ENCODE measurements at regions not wholly inside any gene's neighbourhood (a gene's known extent, or its start where the extent isn't known, plus 50 kb on each side); places are given as distances from the start of the nearest gene placed in this dataset.

DNA sequence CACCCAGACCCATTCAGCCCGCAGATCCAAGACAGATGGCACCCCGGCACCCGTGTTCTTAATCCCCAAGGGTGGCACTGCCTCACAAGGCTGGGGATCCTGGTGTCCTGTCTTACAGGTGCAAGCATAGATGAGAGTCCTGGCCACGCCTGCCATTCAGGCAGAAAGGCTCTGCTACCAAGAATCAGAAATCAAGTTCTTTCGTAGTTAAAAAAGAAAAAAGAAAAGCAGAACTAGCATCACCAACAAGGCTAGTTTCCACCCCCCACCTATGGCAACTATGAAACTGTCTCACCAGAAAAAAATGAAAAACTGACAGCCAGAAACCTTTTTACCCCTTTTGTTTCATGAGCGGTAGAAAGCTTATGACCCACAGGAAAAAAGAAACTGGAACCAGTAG is 170.4 kb downstream of the SYK start:
- Histone ChIP-seq H3K9me3 (no peaks in the 10 kb centered on the region), H3K27ac (no peak overlapping the region), H3K27me3 (peaks cover 2% of the 10 kb centered on the region), H3K4me1 (no peaks in the 10 kb centered on the region), H3K4me3 (no peak overlapping the region), H3K36me3 (no peaks in the 10 kb centered on the region)
- ATAC-seq (no peak), DNase-seq (no peak)
- intact Hi-C loops (cut with DNase I), result no loop called here
- TF ChIP-seq, protein P1, sequence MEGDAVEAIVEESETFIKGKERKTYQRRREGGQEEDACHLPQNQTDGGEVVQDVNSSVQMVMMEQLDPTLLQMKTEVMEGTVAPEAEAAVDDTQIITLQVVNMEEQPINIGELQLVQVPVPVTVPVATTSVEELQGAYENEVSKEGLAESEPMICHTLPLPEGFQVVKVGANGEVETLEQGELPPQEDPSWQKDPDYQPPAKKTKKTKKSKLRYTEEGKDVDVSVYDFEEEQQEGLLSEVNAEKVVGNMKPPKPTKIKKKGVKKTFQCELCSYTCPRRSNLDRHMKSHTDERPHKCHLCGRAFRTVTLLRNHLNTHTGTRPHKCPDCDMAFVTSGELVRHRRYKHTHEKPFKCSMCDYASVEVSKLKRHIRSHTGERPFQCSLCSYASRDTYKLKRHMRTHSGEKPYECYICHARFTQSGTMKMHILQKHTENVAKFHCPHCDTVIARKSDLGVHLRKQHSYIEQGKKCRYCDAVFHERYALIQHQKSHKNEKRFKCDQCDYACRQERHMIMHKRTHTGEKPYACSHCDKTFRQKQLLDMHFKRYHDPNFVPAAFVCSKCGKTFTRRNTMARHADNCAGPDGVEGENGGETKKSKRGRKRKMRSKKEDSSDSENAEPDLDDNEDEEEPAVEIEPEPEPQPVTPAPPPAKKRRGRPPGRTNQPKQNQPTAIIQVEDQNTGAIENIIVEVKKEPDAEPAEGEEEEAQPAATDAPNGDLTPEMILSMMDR (IDR thresholded peaks at IDR 0.05), result no peak

DNA sequence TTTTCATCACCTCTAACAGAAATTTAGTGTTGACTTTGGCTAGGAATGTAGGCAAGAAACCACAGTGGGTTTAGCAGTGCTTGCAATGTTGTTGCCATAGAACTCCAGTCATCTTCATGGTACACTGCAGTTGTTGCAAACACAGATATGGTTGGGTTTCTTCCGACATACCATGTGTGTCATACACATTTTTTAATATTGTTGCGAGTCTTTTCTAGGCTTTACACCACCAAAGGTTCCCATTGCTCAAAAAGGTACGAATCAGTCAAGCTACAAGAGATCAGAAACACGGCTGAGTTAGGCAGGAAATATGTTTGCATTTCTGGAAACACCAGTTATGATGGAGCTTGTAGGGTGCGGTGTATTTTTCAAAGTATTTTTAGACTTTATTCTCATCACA is 172.4 kb downstream of the SYK start:
- TF ChIP-seq, protein P1 (IDR thresholded peaks at IDR 0.05), result no peak
- no peak for DNase-seq
- ATAC-seq, result no peak
- Histone ChIP-seq H3K27me3 (no peaks in the 10 kb centered on the region), H3K27ac (no peak overlapping the region), H3K36me3 (no peaks in the 10 kb centered on the region), H3K4me1 (no peaks in the 10 kb centered on the region), H3K9me3 (no peaks in the 10 kb centered on the region), H3K4me3 (no peak overlapping the region)
- intact Hi-C loops (cut with DNase I), result no loop called here

DNA sequence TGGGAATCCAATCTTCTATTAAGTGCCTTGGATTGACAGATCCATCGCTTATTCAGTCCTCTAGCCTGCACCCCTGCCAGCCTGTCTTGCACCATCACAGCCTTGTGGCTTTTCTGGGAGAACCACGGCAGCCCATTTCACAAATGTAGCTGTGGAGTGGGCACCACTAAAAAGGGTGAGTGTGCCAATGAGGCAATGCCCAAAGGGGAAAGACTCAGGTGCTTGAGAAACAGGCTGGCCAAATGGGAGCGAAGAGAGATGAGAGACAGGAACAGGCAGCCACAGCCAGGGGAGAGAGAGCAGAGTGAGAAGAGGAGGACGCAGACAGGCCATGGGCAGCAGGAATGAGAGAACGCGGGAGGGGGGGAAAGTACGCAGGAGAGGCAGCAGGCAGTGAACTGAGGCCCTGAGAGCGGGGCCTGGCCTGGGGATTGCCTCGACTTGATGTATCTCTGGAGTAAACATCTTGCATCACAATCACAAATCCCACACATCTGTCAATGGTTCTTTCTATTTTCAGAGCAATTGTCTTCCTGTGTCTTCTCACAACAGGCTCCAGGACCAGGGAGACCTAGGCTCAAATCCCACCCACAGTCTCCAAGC is 173.1 kb downstream of the SYK start:
- intact Hi-C loops (cut with DNase I), result no loop called here
- no peak overlapping the region for H3K27ac ChIP-seq
- no peak for ATAC-seq

DNA sequence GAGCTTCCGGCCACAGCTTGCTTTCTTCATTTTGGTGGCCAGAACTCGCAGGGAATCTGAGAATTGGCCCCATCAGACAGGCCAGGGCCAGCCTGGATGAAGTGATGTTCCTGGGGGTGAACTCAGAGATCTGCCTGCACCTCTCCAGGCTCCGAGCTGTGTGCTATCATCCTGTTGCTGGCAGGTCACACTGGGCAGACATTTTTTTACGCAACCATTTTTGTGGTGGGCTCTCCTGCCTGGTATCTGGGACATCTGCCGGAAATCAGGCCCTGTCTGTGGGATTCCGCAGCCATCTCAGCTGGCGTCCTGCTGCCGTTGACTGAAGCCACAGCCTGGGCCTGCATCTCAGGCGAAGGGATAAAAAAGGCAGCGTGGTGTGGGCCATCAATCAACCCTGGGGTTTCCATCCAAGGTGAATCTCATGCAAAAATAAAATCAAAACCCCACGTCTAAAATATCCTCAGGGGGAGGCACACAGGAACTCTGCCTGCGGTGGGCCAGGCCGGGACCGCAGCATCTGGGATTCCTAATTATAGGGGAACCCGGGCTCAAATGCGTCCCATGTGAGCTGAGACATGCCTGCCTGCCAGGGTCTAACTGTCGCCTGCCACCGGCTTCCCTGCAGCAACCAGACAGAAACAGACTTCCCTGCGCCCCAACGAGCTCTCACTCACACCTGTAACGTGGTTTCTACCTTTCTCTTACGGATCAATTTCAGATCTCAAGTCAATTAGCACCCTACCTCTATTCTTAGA is 174.3 kb downstream of the SYK start:
- DNase-seq, result peak; percentile 47
- TF ChIP-seq, protein P1 (IDR thresholded peaks at IDR 0.05), result no peak

More for the DNA sequence above, 173.1 kb downstream of the SYK start:
- no peaks in the 10 kb centered on the region for H3K27me3 ChIP-seq
- no peaks in the 10 kb centered on the region for H3K4me1 ChIP-seq
- H3K4me3 ChIP-seq, result no peak overlapping the region
- TF ChIP-seq, protein P1 (IDR thresholded peaks at IDR 0.05), result no peak
- DNase-seq, result no peak
- no peaks in the 10 kb centered on the region for H3K9me3 ChIP-seq
- H3K36me3 ChIP-seq, result no peaks in the 10 kb centered on the region

DNA sequence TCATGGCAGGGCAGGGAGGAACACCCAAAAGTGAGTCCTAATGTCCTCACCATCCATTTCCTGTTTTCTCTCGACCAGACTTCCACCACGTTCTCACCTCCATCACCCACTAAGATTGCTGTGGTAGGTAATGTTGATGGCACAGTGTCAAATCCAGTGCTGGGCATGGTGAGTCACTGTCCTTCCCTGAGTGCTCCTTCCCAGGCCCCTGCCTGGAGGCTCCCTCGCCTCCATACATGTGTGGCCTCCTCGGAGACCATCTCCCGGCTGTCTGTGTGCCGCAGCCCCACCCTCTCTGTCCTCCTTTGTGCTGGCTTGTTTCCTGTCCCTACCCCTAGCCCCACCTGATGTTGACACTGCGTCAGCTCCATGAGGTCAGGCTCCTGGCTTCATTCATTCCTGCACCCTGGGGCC is 177.5 kb downstream of the SYK start:
- ATAC-seq (no peak), DNase-seq (peak; percentile 48)
- intact Hi-C loops (cut with DNase I), result no loop called here
- H3K27ac ChIP-seq, result no peak overlapping the region
- H3K36me3 ChIP-seq, result no peaks in the 10 kb centered on the region
- H3K4me1 ChIP-seq, result no peaks in the 10 kb centered on the region
- TF ChIP-seq, protein P1 (IDR thresholded peaks at IDR 0.05), result no peak
- no peaks in the 10 kb centered on the region for H3K27me3 ChIP-seq
- H3K4me3 ChIP-seq, result no peak overlapping the region
- H3K9me3 ChIP-seq, result no peaks in the 10 kb centered on the region

More for the DNA sequence above, 174.3 kb downstream of the SYK start:
- no peak for ATAC-seq
- H3K4me3 ChIP-seq, result no peak overlapping the region
- H3K4me1 ChIP-seq, result no peaks in the 10 kb centered on the region
- intact Hi-C loops (cut with DNase I), result no loop called here
- H3K27ac ChIP-seq, result no peak overlapping the region
- no peaks in the 10 kb centered on the region for H3K27me3 ChIP-seq
- H3K9me3 ChIP-seq, result no peaks in the 10 kb centered on the region
- no peaks in the 10 kb centered on the region for H3K36me3 ChIP-seq
